A673 (cell line): ENCODE measurements at regions not wholly inside any gene's neighbourhood (a gene's known extent, or its start where the extent isn't known, plus 50 kb on each side); places are given as distances from the start of the nearest gene placed in this dataset.

ENCODE experiments used
- BruUV-seq: library from RNA; stranded (reverse); fragments of 400-500 nt; replicated peaks from 2 replicates; lab custom pipeline; 2021; lab: Mats Ljungman, UMichigan
- CTCF ChIA-PET: fragments of 300-600 bp; sonication (Branson Sonifier 250); formaldehyde crosslinking; loops from one replicate; lab custom pipeline; 2022; ENCODE audit warnings: antibody characterized with exemption; lab: Charles Lee
- POLR2A ChIA-PET: fragments of 300-600 bp; sonication (Branson Sonifier 250); formaldehyde crosslinking; loops from one replicate; lab custom pipeline; 2022; ENCODE audit warnings: antibody characterized with exemption; ENCODE audit not compliant: low non-redundant PET; lab: Charles Lee
- DNase-seq: peaks from one replicate; pipeline ENCODE4 v3.0.0-alpha.2; 2015; ENCODE audit warnings: low spot score
- H3K27ac ChIP-seq: fragments of 200-600 bp; sonication (generic); 2 replicates; pipeline ENCODE4 v1.5.1; 2016; ENCODE audit warnings: mixed run types, low read depth, mild to moderate bottlenecking, mixed read lengths, antibody characterized with exemption, low read length; ENCODE audit not compliant: poor library complexity, severe bottlenecking
- H3K27me3 ChIP-seq: fragments of 200-600 bp; sonication (generic); replicated peaks from 2 replicates; pipeline ENCODE4 v1.6.1; 2017; ENCODE audit warnings: mixed run types, low read depth, mild to moderate bottlenecking, mixed read lengths, antibody characterized with exemption, low read length; ENCODE audit not compliant: insufficient read depth, poor library complexity
- H3K36me3 ChIP-seq: fragments of 200-600 bp; sonication (generic); 2 replicates; pipeline ENCODE4 v1.6.1; 2016; ENCODE audit warnings: mixed run types, mild to moderate bottlenecking, mixed read lengths, antibody characterized with exemption, low read length; ENCODE audit not compliant: insufficient read depth, poor library complexity, severe bottlenecking
- H3K4me1 ChIP-seq: fragments of 200-600 bp; sonication (generic); 2 replicates; pipeline ENCODE4 v1.6.1; 2017; ENCODE audit warnings: mixed run types, mild to moderate bottlenecking, mixed read lengths, antibody characterized with exemption, low read length; ENCODE audit not compliant: insufficient read depth, poor library complexity, severe bottlenecking
- H3K4me3 ChIP-seq: fragments of 200-600 bp; sonication (generic); 2 replicates; pipeline ENCODE4 v1.5.1; 2016; ENCODE audit warnings: low read depth, mixed run types, mild to moderate bottlenecking, mixed read lengths, low read length; ENCODE audit not compliant: poor library complexity, severe bottlenecking
- H3K9me3 ChIP-seq: fragments of 200-600 bp; sonication (generic); 2 replicates; pipeline ENCODE4 v1.6.1; 2016; ENCODE audit warnings: mixed run types, low read depth, mild to moderate bottlenecking, mixed read lengths, antibody characterized with exemption, low read length; ENCODE audit not compliant: poor library complexity, severe bottlenecking
- CTCF ChIP-seq: fragments of 300-800, 200-600 bp; sonication (generic); conservative IDR thresholded peaks from 2 replicates; pipeline ENCODE4 v1.5.1; 2017; ENCODE audit warnings: low read depth, mild to moderate bottlenecking, antibody characterized with exemption, low read length, moderate library complexity, mixed read lengths
- EZH2 ChIP-seq: fragments of 200-600 bp; sonication (generic); IDR thresholded peaks from 2 replicates; pipeline ENCODE4 v1.6.1; 2017; ENCODE audit warnings: borderline replicate concordance, low read depth, mild to moderate bottlenecking, mixed read lengths, antibody characterized with exemption, low read length; ENCODE audit not compliant: poor library complexity, severe bottlenecking
- intact Hi-C: fragments of 100-400 bp; cut with micrococcal nuclease; formaldehyde crosslinking; loops from one replicate; pipeline ENCODE4 v1.10.0; 2022; ENCODE audit not compliant: unreplicated experiment

GRCh38 chr22:48981371-48982061, 846.2 kb downstream of the BRD1 start:
- H3K4me1 ChIP-seq = peaks cover 5% of the 10 kb centered on the region
- no peaks in the 10 kb centered on the region for H3K36me3 ChIP-seq
- no peak for TF ChIP-seq EZH2
- no peak for TF ChIP-seq CTCF
- no peak for DNase-seq
- H3K27me3 ChIP-seq = no peaks in the 10 kb centered on the region
- no peak overlapping the region for H3K4me3 ChIP-seq
- intact Hi-C loops = no loop called here
- no peak overlapping the region for H3K27ac ChIP-seq
- ChIA-PET CTCF (no interaction called here), POLR2A (no interaction called here)
- no TSS peak for BruUV-seq
- no peaks in the 10 kb centered on the region for H3K9me3 ChIP-seq

GRCh38 chr22:48980918-48981317, 846.8 kb downstream of the BRD1 start:
- H3K4me1 ChIP-seq = peaks cover 11% of the 10 kb centered on the region
- ChIA-PET POLR2A (no interaction called here), CTCF (no interaction called here)
- TF ChIP-seq EZH2 (no peak), CTCF (no peak)
- intact Hi-C loops = no loop called here
- DNase-seq = no peak
- no peaks in the 10 kb centered on the region for H3K36me3 ChIP-seq
- no peaks in the 10 kb centered on the region for H3K27me3 ChIP-seq
- no peaks in the 10 kb centered on the region for H3K9me3 ChIP-seq
- H3K27ac ChIP-seq = no peak overlapping the region
- no peak overlapping the region for H3K4me3 ChIP-seq
- BruUV-seq = no TSS peak

GRCh38 chr22:48980409-48980808, 847.3 kb downstream of the BRD1 start:
- POLR2A ChIA-PET = no interaction called here
- intact Hi-C loops = no loop called here
- Histone ChIP-seq H3K4me1 (peaks cover 16% of the 10 kb centered on the region), H3K27me3 (no peaks in the 10 kb centered on the region), H3K27ac (no peak overlapping the region), H3K9me3 (no peaks in the 10 kb centered on the region), H3K4me3 (no peak overlapping the region), H3K36me3 (no peaks in the 10 kb centered on the region)
- CTCF ChIA-PET = no interaction called here
- no TSS peak for BruUV-seq
- TF ChIP-seq CTCF (no peak), EZH2 (no peak)
- no peak for DNase-seq
